Osteoblast (primary cell): ENCODE measurements at regions not wholly inside any gene's neighbourhood (a gene's known extent, or its start where the extent isn't known, plus 50 kb on each side); places are given as distances from the start of the nearest gene placed in this dataset.

Source experiments
- DNase-seq: peaks from one replicate; pipeline ENCODE4 v3.0.0; 2011; ENCODE audit warnings: low spot score, mixed read lengths; ENCODE audit not compliant: insufficient read length; ENCODE audit errors: missing footprints
- H2AFZ ChIP-seq: 2 replicates; pipeline ENCODE4 v1.6.0; 2011; ENCODE audit warnings: mild to moderate bottlenecking, low read length
- H3K27ac ChIP-seq: 2 replicates; pipeline ENCODE4 v1.5.1; 2011; ENCODE audit warnings: mild to moderate bottlenecking, low read depth, low read length, moderate library complexity
- H3K27me3 ChIP-seq: 2 replicates; pipeline ENCODE4 v1.6.0; 2012; ENCODE audit warnings: mild to moderate bottlenecking, control low read depth, inconsistent platforms, low read length, moderate library complexity; ENCODE audit not compliant: insufficient read depth
- H3K36me3 ChIP-seq: 2 replicates; pipeline ENCODE4 v1.5.1; 2011; ENCODE audit warnings: mild to moderate bottlenecking, low read length, control low read depth, moderate library complexity; ENCODE audit not compliant: insufficient read depth
- H3K4me1 ChIP-seq: 2 replicates; pipeline ENCODE4 v1.5.1; 2011; ENCODE audit warnings: mild to moderate bottlenecking, low read length, control low read depth, moderate library complexity; ENCODE audit not compliant: insufficient read depth
- H3K4me2 ChIP-seq: 2 replicates; pipeline ENCODE4 v1.6.0; 2011; ENCODE audit warnings: mild to moderate bottlenecking, low read length; ENCODE audit not compliant: insufficient read depth
- H3K4me3 ChIP-seq: fragments of 200-600 bp; sonication (generic); 3 replicates; pipeline ENCODE4 v1.5.1; 2012; ENCODE audit warnings: mild to moderate bottlenecking, low read length, inconsistent platforms; ENCODE audit not compliant: insufficient read depth
- H3K79me2 ChIP-seq: 2 replicates; pipeline ENCODE4 v1.6.0; 2012; ENCODE audit warnings: mild to moderate bottlenecking, low read length, control low read depth, inconsistent platforms; ENCODE audit not compliant: insufficient read depth
- H3K9me3 ChIP-seq: 2 replicates; pipeline ENCODE4 v1.5.1; 2011; ENCODE audit warnings: low read depth, low read length, control low read depth
- H4K20me1 ChIP-seq: 2 replicates; pipeline ENCODE4 v1.6.0; 2012; ENCODE audit warnings: mild to moderate bottlenecking, low read length, control low read depth; ENCODE audit not compliant: insufficient read depth
- TF ChIP-seq, protein P1 (sequence below): IDR thresholded peaks from 2 replicates; pipeline ENCODE4 v1.5.1; 2011; ENCODE audit warnings: mild to moderate bottlenecking, low read depth, low read length, moderate library complexity; ENCODE audit errors: extremely low read depth

DNA sequence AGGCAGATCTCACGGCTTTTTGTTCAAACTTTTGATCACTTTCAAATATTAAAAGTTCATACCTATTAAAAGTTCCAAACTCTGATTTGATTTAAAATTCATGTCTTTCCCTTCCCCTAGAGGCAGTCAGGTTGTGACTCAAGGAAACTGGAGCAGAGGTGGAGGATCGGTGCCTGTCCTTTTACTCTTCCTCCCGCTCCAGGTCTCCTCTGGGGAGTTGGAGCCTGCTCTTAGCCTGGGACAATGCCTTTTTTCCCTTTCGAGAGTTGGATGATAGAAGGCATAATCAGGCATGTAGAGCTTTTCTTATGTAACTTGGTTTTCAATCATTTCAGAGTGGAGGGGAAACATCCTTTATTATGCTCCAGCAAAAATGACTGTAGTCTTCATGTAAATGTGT is 1706.1 kb upstream of the CELF4 start:
- H3K27me3 ChIP-seq = no peaks in the 10 kb centered on the region
- no peak overlapping the region for H3K4me3 ChIP-seq
- peaks cover 2% of the 10 kb centered on the region for H3K9me3 ChIP-seq
- no peak overlapping the region for H3K27ac ChIP-seq
- H3K79me2 ChIP-seq = no peaks in the 10 kb centered on the region
- H4K20me1 ChIP-seq = no peaks in the 10 kb centered on the region
- TF ChIP-seq, protein P1, sequence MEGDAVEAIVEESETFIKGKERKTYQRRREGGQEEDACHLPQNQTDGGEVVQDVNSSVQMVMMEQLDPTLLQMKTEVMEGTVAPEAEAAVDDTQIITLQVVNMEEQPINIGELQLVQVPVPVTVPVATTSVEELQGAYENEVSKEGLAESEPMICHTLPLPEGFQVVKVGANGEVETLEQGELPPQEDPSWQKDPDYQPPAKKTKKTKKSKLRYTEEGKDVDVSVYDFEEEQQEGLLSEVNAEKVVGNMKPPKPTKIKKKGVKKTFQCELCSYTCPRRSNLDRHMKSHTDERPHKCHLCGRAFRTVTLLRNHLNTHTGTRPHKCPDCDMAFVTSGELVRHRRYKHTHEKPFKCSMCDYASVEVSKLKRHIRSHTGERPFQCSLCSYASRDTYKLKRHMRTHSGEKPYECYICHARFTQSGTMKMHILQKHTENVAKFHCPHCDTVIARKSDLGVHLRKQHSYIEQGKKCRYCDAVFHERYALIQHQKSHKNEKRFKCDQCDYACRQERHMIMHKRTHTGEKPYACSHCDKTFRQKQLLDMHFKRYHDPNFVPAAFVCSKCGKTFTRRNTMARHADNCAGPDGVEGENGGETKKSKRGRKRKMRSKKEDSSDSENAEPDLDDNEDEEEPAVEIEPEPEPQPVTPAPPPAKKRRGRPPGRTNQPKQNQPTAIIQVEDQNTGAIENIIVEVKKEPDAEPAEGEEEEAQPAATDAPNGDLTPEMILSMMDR = no peak
- no peaks in the 10 kb centered on the region for H3K4me1 ChIP-seq
- DNase-seq = no peak
- no peaks in the 10 kb centered on the region for H3K36me3 ChIP-seq
- no peak overlapping the region for H2AFZ ChIP-seq
- no peak overlapping the region for H3K4me2 ChIP-seq

DNA sequence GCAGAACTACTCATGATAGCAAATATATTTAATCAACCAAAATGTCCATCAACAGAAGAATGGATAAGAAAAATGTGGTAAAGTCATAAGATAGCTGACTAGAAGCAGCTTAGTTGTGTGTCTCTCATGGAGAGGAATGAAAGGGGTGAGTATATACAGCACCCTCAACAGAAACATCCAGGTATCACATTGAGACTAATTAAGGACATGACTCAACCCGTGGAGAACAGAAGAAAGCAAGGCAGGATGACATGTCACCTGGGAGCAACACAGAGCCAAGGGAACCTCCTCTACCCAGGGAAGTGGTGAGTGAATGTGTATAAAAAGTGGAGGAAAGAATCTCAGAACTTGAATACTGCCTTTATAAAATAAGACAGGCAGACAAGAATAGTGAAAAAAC is 1695.0 kb upstream of the CELF4 start:
- no peak overlapping the region for H3K4me3 ChIP-seq
- H3K27ac ChIP-seq = no peak overlapping the region
- no peak overlapping the region for H2AFZ ChIP-seq
- no peaks in the 10 kb centered on the region for H4K20me1 ChIP-seq
- H3K36me3 ChIP-seq = no peaks in the 10 kb centered on the region
- DNase-seq = no peak
- no peak overlapping the region for H3K4me2 ChIP-seq
- no peaks in the 10 kb centered on the region for H3K27me3 ChIP-seq
- TF ChIP-seq, protein P1 = no peak
- no peaks in the 10 kb centered on the region for H3K9me3 ChIP-seq
- no peaks in the 10 kb centered on the region for H3K4me1 ChIP-seq
- no peaks in the 10 kb centered on the region for H3K79me2 ChIP-seq

DNA sequence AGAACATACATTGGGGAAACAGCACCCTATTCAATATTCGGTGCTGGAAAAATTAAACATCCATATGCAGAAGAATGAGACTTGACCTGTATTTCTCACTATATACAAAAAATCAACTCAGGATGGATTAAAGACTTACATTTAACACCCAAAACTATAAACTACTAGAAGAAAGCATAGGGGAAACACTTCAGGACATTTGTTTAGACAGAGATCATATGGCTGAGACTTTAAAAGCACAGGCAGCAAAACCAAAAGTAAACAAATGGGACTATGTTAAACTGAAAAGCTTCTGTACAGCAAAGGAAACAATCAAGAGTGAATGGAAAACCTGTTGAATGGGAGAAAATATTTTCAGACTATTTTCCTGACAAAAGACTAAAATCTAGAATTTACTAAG is 1694.1 kb upstream of the CELF4 start:
- H3K27me3 ChIP-seq = no peaks in the 10 kb centered on the region
- H2AFZ ChIP-seq = no peak overlapping the region
- no peaks in the 10 kb centered on the region for H3K4me1 ChIP-seq
- H3K4me2 ChIP-seq = no peak overlapping the region
- no peaks in the 10 kb centered on the region for H3K79me2 ChIP-seq
- no peaks in the 10 kb centered on the region for H3K36me3 ChIP-seq
- no peak for DNase-seq
- H3K4me3 ChIP-seq = no peak overlapping the region
- H3K27ac ChIP-seq = no peak overlapping the region
- H3K9me3 ChIP-seq = no peaks in the 10 kb centered on the region
- H4K20me1 ChIP-seq = no peaks in the 10 kb centered on the region
- TF ChIP-seq, protein P1 = no peak

DNA sequence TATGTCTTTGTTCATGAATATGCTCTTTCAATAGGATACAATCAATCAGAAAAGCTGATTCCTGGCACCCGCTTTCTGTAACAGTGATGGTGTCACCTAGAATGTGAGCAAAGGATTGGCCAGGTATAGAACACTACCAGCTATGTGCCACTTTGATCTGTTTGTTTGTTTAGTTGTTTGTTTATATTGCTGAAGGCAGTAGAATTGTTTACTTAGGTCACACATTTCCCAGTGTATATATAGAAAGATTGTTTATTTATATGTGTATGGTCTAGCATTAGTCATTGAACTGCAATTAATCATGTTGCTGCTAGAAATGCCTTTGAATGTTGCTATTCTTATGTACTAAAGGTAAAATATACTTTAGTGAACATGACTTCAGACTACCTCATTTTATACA is 1678.6 kb upstream of the CELF4 start:
- Histone ChIP-seq H3K27me3 (no peaks in the 10 kb centered on the region), H3K79me2 (no peaks in the 10 kb centered on the region), H3K4me1 (no peaks in the 10 kb centered on the region), H3K4me3 (no peak overlapping the region), H3K36me3 (no peaks in the 10 kb centered on the region), H2AFZ (no peak overlapping the region), H3K9me3 (peaks cover 4% of the 10 kb centered on the region), H3K27ac (no peak overlapping the region), H3K4me2 (no peak overlapping the region), H4K20me1 (no peaks in the 10 kb centered on the region)
- DNase-seq = no peak
- TF ChIP-seq, protein P1 = no peak
